ENCODE measurements at regions not wholly inside any gene's neighbourhood (a gene's known extent, or its start where the extent isn't known, plus 50 kb on each side); places are given as distances from the start of the nearest gene placed in this dataset.

DNA sequence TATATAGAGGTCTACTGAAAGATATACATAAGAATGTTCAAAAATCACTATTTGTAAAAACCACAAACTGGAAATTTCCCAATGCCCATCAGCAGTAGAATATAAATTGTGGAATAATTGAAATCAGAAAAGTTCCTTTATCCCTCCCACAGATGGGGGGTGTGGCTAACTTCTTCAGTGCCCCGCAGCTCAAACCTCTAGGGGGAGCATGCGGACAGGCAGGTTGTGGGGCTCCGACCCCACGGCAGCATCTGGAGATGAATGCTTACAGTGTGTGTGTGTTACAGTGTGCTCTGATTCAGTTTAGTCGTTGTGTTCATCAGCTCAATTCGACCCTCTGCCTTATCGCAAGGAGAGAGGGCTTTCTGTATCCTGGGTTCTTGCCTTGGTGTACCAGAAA, 262.1 kb upstream of the LRRC7 start:
- Mint-ChIP-seq H3K36me3 (ENCODE audit: low read depth) (no peaks in the 10 kb centered on the region), H3K4me1 (ENCODE audit: low read depth) (no peaks in the 10 kb centered on the region), H3K9me3 (peaks cover 5% of the 10 kb centered on the region), H3K4me3 (no peak overlapping the region), H3K27ac (no peak overlapping the region), H3K27me3 (no peaks in the 10 kb centered on the region)
- TF ChIP-seq, protein P1, sequence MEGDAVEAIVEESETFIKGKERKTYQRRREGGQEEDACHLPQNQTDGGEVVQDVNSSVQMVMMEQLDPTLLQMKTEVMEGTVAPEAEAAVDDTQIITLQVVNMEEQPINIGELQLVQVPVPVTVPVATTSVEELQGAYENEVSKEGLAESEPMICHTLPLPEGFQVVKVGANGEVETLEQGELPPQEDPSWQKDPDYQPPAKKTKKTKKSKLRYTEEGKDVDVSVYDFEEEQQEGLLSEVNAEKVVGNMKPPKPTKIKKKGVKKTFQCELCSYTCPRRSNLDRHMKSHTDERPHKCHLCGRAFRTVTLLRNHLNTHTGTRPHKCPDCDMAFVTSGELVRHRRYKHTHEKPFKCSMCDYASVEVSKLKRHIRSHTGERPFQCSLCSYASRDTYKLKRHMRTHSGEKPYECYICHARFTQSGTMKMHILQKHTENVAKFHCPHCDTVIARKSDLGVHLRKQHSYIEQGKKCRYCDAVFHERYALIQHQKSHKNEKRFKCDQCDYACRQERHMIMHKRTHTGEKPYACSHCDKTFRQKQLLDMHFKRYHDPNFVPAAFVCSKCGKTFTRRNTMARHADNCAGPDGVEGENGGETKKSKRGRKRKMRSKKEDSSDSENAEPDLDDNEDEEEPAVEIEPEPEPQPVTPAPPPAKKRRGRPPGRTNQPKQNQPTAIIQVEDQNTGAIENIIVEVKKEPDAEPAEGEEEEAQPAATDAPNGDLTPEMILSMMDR (IDR thresholded peaks at IDR 0.05), result no peak
- ChIA-PET POLR2A (interaction anchor here (0.6 kb wide), 1 partner anchor 433 kb away, joined by 4 read pairs; no protein-coding TSS in a partner anchor), CTCF (no interaction called here)
- intact Hi-C loops (cut with micrococcal nuclease), result no loop called here
- no peak for ATAC-seq
- DNase-seq, result no peak

DNA sequence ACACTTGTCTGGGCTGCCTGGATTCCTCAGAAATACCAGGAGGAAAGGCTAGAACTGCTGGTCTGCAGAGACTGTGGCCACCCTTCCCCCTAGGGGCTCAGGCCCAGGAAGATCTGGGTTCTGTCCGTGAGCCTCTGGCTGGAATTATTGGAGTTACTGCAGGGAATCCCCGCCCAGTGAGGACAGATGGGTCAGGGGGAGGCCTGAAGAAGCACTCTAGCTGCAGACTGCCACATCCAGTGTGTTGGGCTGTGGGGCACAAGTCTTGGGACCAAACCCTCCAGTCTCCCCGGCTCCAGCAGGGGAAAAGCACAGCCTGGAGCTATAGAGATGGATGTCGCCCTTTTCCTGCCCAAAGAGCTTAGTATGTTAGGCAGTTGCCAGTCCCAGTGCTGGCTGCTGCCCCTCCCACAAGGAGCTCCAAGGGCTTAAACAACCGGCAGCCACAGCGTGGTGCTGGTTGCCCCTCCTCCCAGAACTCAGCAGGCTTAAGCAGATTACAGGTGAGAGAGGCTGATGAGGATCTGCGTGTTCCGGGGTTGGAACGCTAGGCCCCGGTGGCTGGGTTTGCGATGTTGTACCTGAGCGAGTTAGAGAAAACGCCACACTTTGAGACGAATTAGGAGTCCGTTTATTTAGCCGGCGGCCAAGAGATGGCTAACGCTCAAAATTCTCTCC, 255.5 kb upstream of the LRRC7 start:
- Mint-ChIP-seq H3K27ac (no peak overlapping the region), H3K4me3 (no peak overlapping the region), H3K4me1 (ENCODE audit: low read depth) (no peaks in the 10 kb centered on the region), H3K27me3 (no peaks in the 10 kb centered on the region), H3K9me3 (peaks cover 12% of the 10 kb centered on the region), H3K36me3 (ENCODE audit: low read depth) (no peaks in the 10 kb centered on the region)
- intact Hi-C loops (cut with micrococcal nuclease), result no loop called here
- TF ChIP-seq, protein P1 (IDR thresholded peaks at IDR 0.05), result no peak
- DNase-seq (no peak), ATAC-seq (no peak)
- ChIA-PET POLR2A (no interaction called here), CTCF (no interaction called here)

DNA sequence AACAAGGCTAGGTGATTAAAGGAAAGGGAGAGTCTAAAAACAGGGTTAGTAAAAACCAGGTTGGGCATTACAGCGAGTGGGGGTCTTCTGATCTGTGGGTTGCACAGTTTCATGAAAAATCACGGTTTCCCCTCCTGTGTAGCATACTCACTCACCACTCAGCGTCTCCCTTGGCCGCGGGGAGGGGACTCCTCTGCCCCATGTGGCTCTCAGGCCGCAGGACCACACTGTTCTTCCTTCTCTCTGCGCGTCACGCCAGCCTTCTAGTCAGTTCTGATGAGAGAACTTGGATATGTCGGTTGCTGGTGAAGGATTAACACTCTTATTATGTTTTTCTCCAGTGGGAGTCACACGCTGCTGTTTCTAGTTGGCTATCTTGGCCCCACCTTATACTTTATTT, 254.6 kb upstream of the LRRC7 start:
- Mint-ChIP-seq H3K9me3 (peaks cover 12% of the 10 kb centered on the region), H3K4me3 (no peak overlapping the region), H3K36me3 (ENCODE audit: low read depth) (no peaks in the 10 kb centered on the region), H3K4me1 (ENCODE audit: low read depth) (no peaks in the 10 kb centered on the region), H3K27ac (no peak overlapping the region), H3K27me3 (no peaks in the 10 kb centered on the region)
- no peak for ATAC-seq
- intact Hi-C loops (cut with micrococcal nuclease), result no loop called here
- ChIA-PET POLR2A (no interaction called here), CTCF (no interaction called here)
- DNase-seq, result no peak
- TF ChIP-seq, protein P1 (IDR thresholded peaks at IDR 0.05), result no peak

DNA sequence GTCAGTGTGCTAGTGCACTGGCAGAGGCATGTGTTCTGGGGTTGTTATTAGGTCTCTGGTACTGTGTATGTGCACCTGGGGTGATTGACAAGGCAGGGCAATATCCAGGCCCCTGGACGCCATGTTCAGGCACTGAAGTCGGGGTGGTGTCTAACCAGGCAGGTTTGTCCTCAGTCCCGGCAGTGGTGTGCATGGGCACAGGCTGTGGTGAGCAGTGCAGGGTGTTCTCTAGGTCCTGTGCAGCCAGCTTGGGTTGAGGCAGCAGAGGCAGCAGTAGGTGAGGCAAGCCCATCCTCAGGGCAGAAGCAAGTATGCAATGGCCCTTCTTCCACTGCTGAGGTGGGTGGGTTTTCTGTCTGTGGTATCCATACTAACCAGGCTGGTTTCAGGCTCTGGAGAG, 252.3 kb upstream of the LRRC7 start:
- H3K4me3 Mint-ChIP-seq, result no peak overlapping the region
- ATAC-seq, result no peak
- POLR2A ChIA-PET, result no interaction called here
- TF ChIP-seq, protein P1 (IDR thresholded peaks at IDR 0.05), result no peak
- intact Hi-C loops (cut with micrococcal nuclease), result no loop called here
- H3K9me3 Mint-ChIP-seq, result peaks cover 10% of the 10 kb centered on the region
- no peaks in the 10 kb centered on the region for H3K4me1 Mint-ChIP-seq (ENCODE audit: low read depth)
- CTCF ChIA-PET, result no interaction called here
- DNase-seq, result no peak
- H3K36me3 Mint-ChIP-seq (ENCODE audit: low read depth), result no peaks in the 10 kb centered on the region
- H3K27ac Mint-ChIP-seq, result no peak overlapping the region
- no peaks in the 10 kb centered on the region for H3K27me3 Mint-ChIP-seq

DNA sequence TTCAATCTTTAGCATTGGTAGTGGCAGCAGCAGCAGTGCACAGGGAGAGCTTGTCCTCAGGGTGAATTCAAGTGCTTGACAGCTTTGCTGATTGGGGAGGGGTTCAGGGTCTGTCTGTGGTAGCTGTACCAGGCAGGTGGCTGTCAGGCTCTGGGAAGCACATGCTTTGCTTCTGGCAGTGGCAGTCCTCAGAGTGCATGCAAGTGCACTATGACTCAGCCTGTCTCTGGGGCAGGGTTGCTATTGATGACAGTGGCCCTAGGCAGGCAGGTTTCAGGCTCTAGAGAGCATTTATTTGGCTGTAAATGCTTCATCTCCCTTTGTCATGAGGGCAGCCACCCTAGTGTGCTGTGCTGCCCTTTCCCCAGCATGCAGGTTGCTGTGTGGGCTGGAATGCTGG, 251.9 kb upstream of the LRRC7 start:
- CTCF ChIA-PET, result no interaction called here
- TF ChIP-seq, protein P1 (IDR thresholded peaks at IDR 0.05), result no peak
- intact Hi-C loops (cut with micrococcal nuclease), result no loop called here
- POLR2A ChIA-PET, result no interaction called here
- ATAC-seq (no peak), DNase-seq (no peak)
- Mint-ChIP-seq H3K4me1 (ENCODE audit: low read depth) (no peaks in the 10 kb centered on the region), H3K27me3 (no peaks in the 10 kb centered on the region), H3K9me3 (peaks cover 10% of the 10 kb centered on the region), H3K4me3 (no peak overlapping the region), H3K36me3 (ENCODE audit: low read depth) (no peaks in the 10 kb centered on the region), H3K27ac (no peak overlapping the region)
